Neural crest cell (in vitro differentiated cells): ENCODE measurements at regions not wholly inside any gene's neighbourhood (a gene's known extent, or its start where the extent isn't known, plus 50 kb on each side); places are given as distances from the start of the nearest gene placed in this dataset.

Source experiments
- DNase-seq: peaks from one replicate; pipeline ENCODE4 v3.0.0; 2021; ENCODE audit warnings: low read depth, mixed read lengths, low spot score
- H3K27ac Mint-ChIP-seq: one replicate; pipeline ENCODE4 v1.8.0; 2021; ENCODE audit warnings: mild to moderate bottlenecking, mixed read lengths; ENCODE audit not compliant: unreplicated experiment
- H3K27me3 Mint-ChIP-seq: 2 replicates; pipeline ENCODE4 v1.8.0; 2021; ENCODE audit warnings: low read depth, mild to moderate bottlenecking, mixed read lengths
- H3K36me3 Mint-ChIP-seq: 2 replicates; pipeline ENCODE4 v1.8.0; 2021; ENCODE audit warnings: low read depth, mild to moderate bottlenecking, mixed read lengths
- H3K4me1 Mint-ChIP-seq: 2 replicates; pipeline ENCODE4 v1.8.0; 2021; ENCODE audit warnings: mixed read lengths
- H3K4me3 Mint-ChIP-seq: one replicate; pipeline ENCODE4 v1.8.0; 2021; ENCODE audit warnings: mild to moderate bottlenecking, mixed read lengths
- H3K9me3 Mint-ChIP-seq: 2 replicates; pipeline ENCODE4 v1.8.0; 2021; ENCODE audit warnings: mixed read lengths
- TF ChIP-seq, protein P1 (sequence below): fragments of 200-600 bp; sonication (generic); conservative IDR thresholded peaks from 2 replicates; pipeline ENCODE4 v1.5.0; 2021; ENCODE audit warnings: antibody characterized with exemption, mild to moderate bottlenecking

DNA sequence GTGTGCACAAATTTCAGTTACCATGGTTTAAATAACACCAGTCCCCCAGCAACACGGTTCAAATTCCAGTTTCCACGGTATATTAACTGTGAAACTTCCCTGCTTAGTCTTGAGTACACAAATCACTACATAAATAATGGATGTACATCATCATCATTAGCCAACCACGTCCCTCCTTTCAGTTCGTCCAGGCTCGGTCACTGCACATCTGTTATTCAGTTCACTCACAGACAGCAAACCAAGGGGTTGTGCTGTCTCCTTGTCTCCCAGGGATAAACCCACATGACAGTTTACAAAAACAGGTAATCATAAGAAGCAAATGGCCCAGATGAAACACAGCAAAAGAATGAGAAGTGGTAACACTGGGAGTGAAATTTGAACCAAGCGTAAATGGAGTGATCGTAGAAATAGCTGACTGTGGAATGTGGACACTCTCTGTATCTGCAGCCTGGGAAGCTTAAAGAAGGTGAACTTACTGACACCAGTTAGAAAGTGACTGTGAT, 61.0 kb upstream of the RAD23B start:
- Mint-ChIP-seq H3K4me3 (no peak overlapping the region), H3K36me3 (no peaks in the 10 kb centered on the region), H3K9me3 (peaks cover 4% of the 10 kb centered on the region), H3K27ac (no peak overlapping the region), H3K4me1 (peaks cover 15% of the 10 kb centered on the region), H3K27me3 (no peaks in the 10 kb centered on the region)
- TF ChIP-seq, protein P1, sequence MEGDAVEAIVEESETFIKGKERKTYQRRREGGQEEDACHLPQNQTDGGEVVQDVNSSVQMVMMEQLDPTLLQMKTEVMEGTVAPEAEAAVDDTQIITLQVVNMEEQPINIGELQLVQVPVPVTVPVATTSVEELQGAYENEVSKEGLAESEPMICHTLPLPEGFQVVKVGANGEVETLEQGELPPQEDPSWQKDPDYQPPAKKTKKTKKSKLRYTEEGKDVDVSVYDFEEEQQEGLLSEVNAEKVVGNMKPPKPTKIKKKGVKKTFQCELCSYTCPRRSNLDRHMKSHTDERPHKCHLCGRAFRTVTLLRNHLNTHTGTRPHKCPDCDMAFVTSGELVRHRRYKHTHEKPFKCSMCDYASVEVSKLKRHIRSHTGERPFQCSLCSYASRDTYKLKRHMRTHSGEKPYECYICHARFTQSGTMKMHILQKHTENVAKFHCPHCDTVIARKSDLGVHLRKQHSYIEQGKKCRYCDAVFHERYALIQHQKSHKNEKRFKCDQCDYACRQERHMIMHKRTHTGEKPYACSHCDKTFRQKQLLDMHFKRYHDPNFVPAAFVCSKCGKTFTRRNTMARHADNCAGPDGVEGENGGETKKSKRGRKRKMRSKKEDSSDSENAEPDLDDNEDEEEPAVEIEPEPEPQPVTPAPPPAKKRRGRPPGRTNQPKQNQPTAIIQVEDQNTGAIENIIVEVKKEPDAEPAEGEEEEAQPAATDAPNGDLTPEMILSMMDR = no peak
- no peak for DNase-seq

- Mint-ChIP-seq H3K27me3 (no peaks in the 10 kb centered on the region), H3K27ac (no peak overlapping the region), H3K36me3 (no peaks in the 10 kb centered on the region), H3K4me3 (no peak overlapping the region), H3K4me1 (peaks cover 15% of the 10 kb centered on the region), H3K9me3 (peaks cover 4% of the 10 kb centered on the region)
- DNase-seq = no peak
- TF ChIP-seq, protein P1 = no peak
These were observed 59.7 kb upstream of the RAD23B start for GRCh38 chr9:107223381-107223780.

GRCh38 chr9:107224252-107224651, 58.8 kb upstream of the RAD23B start:
- peaks cover 20% of the 10 kb centered on the region for H3K4me1 Mint-ChIP-seq
- no peak overlapping the region for H3K27ac Mint-ChIP-seq
- no peaks in the 10 kb centered on the region for H3K36me3 Mint-ChIP-seq
- H3K4me3 Mint-ChIP-seq = no peak overlapping the region
- DNase-seq = no peak
- H3K27me3 Mint-ChIP-seq = no peaks in the 10 kb centered on the region
- TF ChIP-seq, protein P1 = no peak
- no peaks in the 10 kb centered on the region for H3K9me3 Mint-ChIP-seq

DNA sequence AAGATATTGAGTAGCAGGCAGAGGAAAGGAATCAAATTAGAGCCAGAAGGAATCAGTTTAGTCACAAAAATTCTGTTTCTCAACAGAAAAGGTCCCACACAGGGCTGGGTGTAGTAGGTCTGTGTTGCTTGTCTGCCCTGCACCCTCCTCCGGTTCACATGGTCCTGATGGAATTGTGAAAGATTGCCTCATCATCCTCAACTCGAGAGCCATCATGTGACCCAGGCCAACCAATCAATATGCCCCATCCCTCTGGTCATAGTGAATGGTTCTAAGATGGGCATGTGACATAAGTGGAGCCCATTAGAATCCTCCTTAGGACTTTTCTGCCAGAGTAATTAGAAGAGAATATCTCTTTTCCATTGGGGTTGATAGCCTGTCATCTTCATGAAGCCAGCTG, 56.7 kb upstream of the RAD23B start:
- H3K27ac Mint-ChIP-seq = no peak overlapping the region
- no peaks in the 10 kb centered on the region for H3K9me3 Mint-ChIP-seq
- TF ChIP-seq, protein P1 = no peak
- H3K36me3 Mint-ChIP-seq = no peaks in the 10 kb centered on the region
- no peak overlapping the region for H3K4me3 Mint-ChIP-seq
- peaks cover 20% of the 10 kb centered on the region for H3K4me1 Mint-ChIP-seq
- DNase-seq = no peak
- H3K27me3 Mint-ChIP-seq = no peaks in the 10 kb centered on the region

GRCh38 chr9:107227774-107228173, 55.3 kb upstream of the RAD23B start:
- TF ChIP-seq, protein P1 = no peak
- Mint-ChIP-seq H3K27ac (no peak overlapping the region), H3K4me3 (no peak overlapping the region)

More at GRCh38 chr9:107227774-107228173, 55.3 kb upstream of the RAD23B start:
- no peaks in the 10 kb centered on the region for H3K36me3 Mint-ChIP-seq
- H3K27me3 Mint-ChIP-seq = no peaks in the 10 kb centered on the region
- no peak for DNase-seq
- H3K4me1 Mint-ChIP-seq = peaks cover 10% of the 10 kb centered on the region
- no peaks in the 10 kb centered on the region for H3K9me3 Mint-ChIP-seq
